HCT116 (cell line): ENCODE measurements at regions not wholly inside any gene's neighbourhood (a gene's known extent, or its start where the extent isn't known, plus 50 kb on each side); places are given as distances from the start of the nearest gene placed in this dataset.

Experiments used
- ATAC-seq: fragments of 200-7000 bp; cut with Tn5 transposase; 2 replicates; pipeline ENCODE4 v1.9.1; 2020; ENCODE audit warnings: mild to moderate bottlenecking, moderate library complexity
- BruUV-seq: library from RNA; stranded (reverse); fragments of 400-500 nt; replicated peaks from 2 replicates; lab custom pipeline; 2021; lab: Mats Ljungman, UMichigan
- CTCF ChIA-PET: fragments of 300-600 bp; sonication (Branson Sonifier 250); formaldehyde crosslinking; loops from one replicate; lab custom pipeline; 2021; ENCODE audit warnings: antibody characterized with exemption; lab: Charles Lee
- POLR2A ChIA-PET: fragments of 300-600, 350-600 bp; sonication (Branson Sonifier 250); formaldehyde crosslinking; loops from one replicate; lab custom pipeline; 2021; ENCODE audit warnings: antibody characterized with exemption; lab: Charles Lee
- RAD21 ChIA-PET, 2 experiments: fragments of 300-600 bp; sonication (Branson Sonifier 250); formaldehyde crosslinking; loops; one replicate each; lab custom pipeline; 2023; ENCODE audit warnings: low total read pairs in 2 of 2; ENCODE audit not compliant: uncharacterized antibody in 2 of 2, unreplicated experiment in 2 of 2, low non-redundant PET in 1 of 2; lab: Charles Lee
- DNase-seq: peaks from one replicate; pipeline ENCODE4 v3.0.0-alpha.2; 2010; ENCODE audit warnings: low read depth, low spot score
- H2AFZ ChIP-seq: fragments of 200-600 bp; shearing (Covaris generic), sonication (generic); 2 replicates; pipeline ENCODE4 v1.6.1; 2017; ENCODE audit warnings: low read depth, mixed run types, mixed read lengths, antibody characterized with exemption, low read length; ENCODE audit not compliant: poor library complexity, severe bottlenecking
- H3K27ac ChIP-seq: 2 replicates; pipeline ENCODE4 v1.5.1; 2012; ENCODE audit warnings: low read depth, low read length
- H3K27me3 ChIP-seq: fragments of 200-600 bp; sonication (generic); 2 replicates; pipeline ENCODE4 v1.6.1; 2016; ENCODE audit warnings: mixed run types, low read length, mixed read lengths; ENCODE audit not compliant: insufficient read depth
- H3K36me3 ChIP-seq, 2 experiments: fragments of 200-500 bp in 1 of 2; fragments of 200-600 bp in 1 of 2; sonication (Bioruptor generic) in 1 of 2; sonication (generic) in 1 of 2; 2 replicates each; pipeline versions ENCODE4 v1.5.1 to v1.6.1; 2014 to 2016; ENCODE audit warnings: low read length in 2 of 2, inconsistent platforms in 1 of 2, mixed read lengths in 1 of 2, mixed run types in 1 of 2; ENCODE audit not compliant: insufficient read depth in 2 of 2, control insufficient read depth in 1 of 2
- H3K4me1 ChIP-seq, 2 experiments: fragments of 200-600 bp in 1 of 2; sonication (generic) in 1 of 2; 2 replicates each; pipeline versions ENCODE4 v1.5.1 to v1.6.1; 2012 to 2017; ENCODE audit warnings: low read length in 2 of 2, inconsistent platforms in 1 of 2, mild to moderate bottlenecking in 1 of 2, mixed read lengths in 1 of 2, mixed run types in 1 of 2, moderate library complexity in 1 of 2; ENCODE audit not compliant: insufficient read depth in 2 of 2, control insufficient read depth in 1 of 2
- H3K4me2 ChIP-seq: fragments of 200-600 bp; sonication (generic); 2 replicates; pipeline ENCODE4 v1.6.1; 2017; ENCODE audit warnings: mixed run types, low read length, mixed read lengths
- H3K4me3 ChIP-seq, 2 experiments: fragments of 200-600 bp in 1 of 2; sonication (generic) in 1 of 2; replicated peaks in 1 of 2; 2 replicates each; pipeline ENCODE4 v1.5.1; 2011 to 2016; ENCODE audit warnings: low read length in 2 of 2, control low read depth in 1 of 2, low read depth in 1 of 2, mild to moderate bottlenecking in 1 of 2, mixed read lengths in 1 of 2, mixed run types in 1 of 2
- H3K79me2 ChIP-seq: fragments of 200-600 bp; sonication (generic); 2 replicates; pipeline ENCODE4 v1.6.1; 2017; ENCODE audit warnings: mild to moderate bottlenecking, mixed run types, low read length, moderate library complexity, mixed read lengths; ENCODE audit not compliant: insufficient read depth
- H3K9ac ChIP-seq: fragments of 200-600 bp; sonication (generic); 2 replicates; pipeline ENCODE4 v1.6.1; 2016; ENCODE audit warnings: low read length, mixed read lengths
- H3K9me2 ChIP-seq: fragments of 200-600 bp; sonication (generic), shearing (Covaris generic); 2 replicates; pipeline ENCODE4 v1.6.1; 2017; ENCODE audit warnings: mixed run types, mild to moderate bottlenecking, moderate library complexity; ENCODE audit not compliant: insufficient read depth
- H3K9me3 ChIP-seq, 2 experiments: fragments of 200-500 bp in 1 of 2; fragments of 200-600 bp in 1 of 2; sonication (Bioruptor generic) in 1 of 2; sonication (generic) in 1 of 2; 2 replicates each; pipeline ENCODE4 v1.6.1; 2014 to 2017; ENCODE audit warnings: low read length in 2 of 2, mixed read lengths in 2 of 2, inconsistent platforms in 1 of 2, low read depth in 1 of 2, mild to moderate bottlenecking in 1 of 2, mixed run types in 1 of 2, moderate library complexity in 1 of 2; ENCODE audit not compliant: control insufficient read depth in 1 of 2, insufficient read depth in 1 of 2
- H4K20me1 ChIP-seq: fragments of 200-600 bp; sonication (generic), shearing (Covaris generic); 2 replicates; pipeline ENCODE4 v1.6.1; 2017; ENCODE audit warnings: mixed run types, mild to moderate bottlenecking, moderate library complexity; ENCODE audit not compliant: insufficient read depth
- EGR1 ChIP-seq: IDR thresholded peaks from 2 replicates; pipeline ENCODE4 v1.6.1; 2012; ENCODE audit warnings: low read depth
- EZH2phosphoT487 ChIP-seq: fragments of 200-600 bp; IDR thresholded peaks from 2 replicates; pipeline ENCODE4 v1.6.1; 2018; ENCODE audit warnings: antibody characterized with exemption, borderline replicate concordance
- FOSL1 ChIP-seq: IDR thresholded peaks from 2 replicates; pipeline ENCODE4 v1.6.1; 2012; ENCODE audit warnings: low read depth
- POLR2A ChIP-seq: IDR thresholded peaks from 2 replicates; pipeline ENCODE4 v1.7.0; 2011; ENCODE audit warnings: borderline replicate concordance; ENCODE audit not compliant: insufficient read depth, insufficient read length; ENCODE audit errors: extremely low read depth
- POLR2AphosphoS5 ChIP-seq: IDR thresholded peaks from 2 replicates; pipeline ENCODE4 v1.6.1; 2011; ENCODE audit warnings: mild to moderate bottlenecking, low read depth, low read length, moderate library complexity
- RAD21 ChIP-seq: IDR thresholded peaks from 2 replicates; pipeline ENCODE4 v1.6.1; 2012; ENCODE audit warnings: low read depth, mild to moderate bottlenecking
- TCF7L2 ChIP-seq: IDR thresholded peaks from 2 replicates; pipeline ENCODE4 v1.7.0; 2011; ENCODE audit warnings: borderline replicate concordance, inconsistent platforms; ENCODE audit not compliant: insufficient read depth, insufficient read length; ENCODE audit errors: extremely low read depth
- ZNF274 ChIP-seq: fragments of 200-500 bp; sonication (Bioruptor generic); IDR thresholded peaks from 2 replicates; pipeline ENCODE4 v1.6.1; 2014; ENCODE audit warnings: mild to moderate bottlenecking, low read depth, low read length, inconsistent platforms
- intact Hi-C: fragments of 100-400 bp; cut with micrococcal nuclease; formaldehyde crosslinking; loops from 2 replicates; pipeline ENCODE4 v1.10.0; 2022
- TF ChIP-seq, protein P1 (sequence below): IDR thresholded peaks from 2 replicates; pipeline ENCODE4 v1.6.1; 2012
- TF ChIP-seq, protein P2 (sequence below): IDR thresholded peaks from 2 replicates; pipeline ENCODE4 v1.6.1; 2012
- TF ChIP-seq, protein P3 (sequence below): IDR thresholded peaks from 2 replicates; pipeline ENCODE4 v1.6.1; 2011; ENCODE audit warnings: mild to moderate bottlenecking, low read length, moderate library complexity; ENCODE audit not compliant: insufficient replicate concordance; ENCODE audit errors: extremely low read depth

DNA sequence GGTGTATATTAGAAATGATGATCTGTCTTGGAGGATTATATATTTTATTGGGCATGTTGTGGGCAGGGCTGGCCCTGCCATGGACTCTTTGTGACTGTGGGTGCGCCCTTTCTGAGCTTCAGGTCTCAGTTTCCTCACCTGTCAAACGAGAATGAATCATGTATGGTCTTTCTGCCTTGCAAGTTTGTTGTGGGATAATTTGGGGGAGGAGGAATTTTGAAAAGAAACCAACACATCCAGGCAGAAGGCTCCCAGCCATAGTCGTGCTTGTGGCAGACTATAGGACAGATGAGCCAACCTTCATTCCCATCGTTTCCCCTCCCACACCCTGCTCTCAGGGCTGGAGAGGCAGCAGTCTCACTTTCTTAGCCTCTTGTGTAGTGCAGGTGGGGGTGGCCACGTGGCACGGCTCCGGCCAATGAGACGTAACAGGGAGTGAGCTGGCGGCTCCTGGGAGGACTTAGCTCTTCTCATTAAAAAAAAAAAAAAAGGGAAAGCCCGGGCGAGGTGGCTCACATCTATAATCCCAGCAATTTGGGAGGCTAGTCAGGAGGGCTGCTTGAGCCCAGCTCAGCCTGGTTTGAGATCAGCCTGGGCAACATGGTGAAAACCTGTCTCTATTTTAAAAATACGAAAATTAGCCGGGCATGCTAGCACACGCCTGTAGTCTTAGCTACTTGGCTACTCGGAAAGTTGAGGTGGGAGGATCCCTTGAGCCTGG, 63.1 kb downstream of the RHOB start:
- peak overlapping the region; percentile 69 for H3K4me2 ChIP-seq
- peak overlapping the region; percentile 35 for H3K27ac ChIP-seq
- ChIA-PET POLR2A (interaction anchor here (0.8 to 2.6 kb wide), 9 partner anchors 12 to 68 kb away, joined by 3 to 25 read pairs (median 3); partner anchors contain the start of gene RHOB), RAD21 (interaction anchor here in 1 of 2 experiments (0.9 kb wide), 1 partner anchor 108 kb away, joined by 3 read pairs; no protein-coding TSS in a partner anchor), CTCF (interaction anchor here (0.8 to 1.8 kb wide), 2 partner anchors 86 to 108 kb away, joined by 3 to 4 read pairs; no protein-coding TSS in a partner anchor)
- no peaks in the 10 kb centered on the region for H3K27me3 ChIP-seq
- H3K9ac ChIP-seq: peak overlapping the region; percentile 50
- peak; percentile 94 for ATAC-seq
- DNase-seq: peak; percentile 62
- no peaks in the 10 kb centered on the region for H3K36me3 ChIP-seq
- BruUV-seq: no TSS peak
- H4K20me1 ChIP-seq: no peaks in the 10 kb centered on the region
- H3K4me1 ChIP-seq: peaks cover 14 to 43% of the 10 kb centered on the region in 2 experiments
- no peaks in the 10 kb centered on the region for H3K9me2 ChIP-seq
- intact Hi-C loops: no loop called here
- H2AFZ ChIP-seq: peak overlapping the region; percentile 85
- H3K79me2 ChIP-seq: no peaks in the 10 kb centered on the region
- no peaks in the 10 kb centered on the region for H3K9me3 ChIP-seq
- H3K4me3 ChIP-seq: peak overlapping the region; percentile 22 to 37
- TF ChIP-seq, protein P1, sequence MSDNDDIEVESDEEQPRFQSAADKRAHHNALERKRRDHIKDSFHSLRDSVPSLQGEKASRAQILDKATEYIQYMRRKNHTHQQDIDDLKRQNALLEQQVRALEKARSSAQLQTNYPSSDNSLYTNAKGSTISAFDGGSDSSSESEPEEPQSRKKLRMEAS: peak; percentile 72
- TF ChIP-seq, protein P2, sequence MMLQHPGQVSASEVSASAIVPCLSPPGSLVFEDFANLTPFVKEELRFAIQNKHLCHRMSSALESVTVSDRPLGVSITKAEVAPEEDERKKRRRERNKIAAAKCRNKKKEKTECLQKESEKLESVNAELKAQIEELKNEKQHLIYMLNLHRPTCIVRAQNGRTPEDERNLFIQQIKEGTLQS: no peak
- TF ChIP-seq TCF7L2: no peak
- TF ChIP-seq POLR2AphosphoS5: no peak
- TF ChIP-seq EGR1: no peak

DNA sequence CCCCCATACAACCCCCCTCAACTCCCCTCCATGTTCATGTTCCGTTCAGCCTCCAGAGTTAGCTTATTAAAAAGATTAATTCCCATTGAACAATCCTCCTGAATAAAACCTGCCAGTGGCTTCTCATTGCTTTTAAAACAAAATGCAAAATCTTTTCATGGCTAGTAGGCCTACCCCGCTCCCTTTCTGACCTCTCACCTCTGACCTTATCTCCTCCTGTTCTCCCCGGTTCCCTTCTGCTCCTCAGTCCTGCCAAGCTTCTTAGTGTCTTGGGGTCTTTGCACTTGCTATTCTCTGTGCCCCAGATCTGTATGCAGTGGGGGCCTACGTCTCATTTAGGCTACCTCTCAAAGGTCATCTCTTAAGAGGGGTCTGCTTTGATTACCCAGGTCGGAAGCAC, 64.3 kb downstream of the RHOB start:
- no peaks in the 10 kb centered on the region for H4K20me1 ChIP-seq
- ATAC-seq (no peak), DNase-seq (no peak)
- ChIA-PET RAD21 (interaction anchor here in 1 of 2 experiments (0.6 kb wide), 1 partner anchor 64 kb away, joined by 3 read pairs; the partner anchor contains the start of gene RHOB), POLR2A (interaction anchor here (1.4 to 2.6 kb wide), 3 partner anchors 61 to 64 kb away, joined by 5 to 25 read pairs (median 6); partner anchors contain the start of gene RHOB), CTCF (interaction anchor here (1.8 kb wide), 1 partner anchor 85 kb away, joined by 4 read pairs; no protein-coding TSS in a partner anchor)
- peak overlapping the region; percentile 69; the same call in 1 of the 2 replicates for H3K4me2 ChIP-seq
- H2AFZ ChIP-seq: no peak overlapping the region
- no peaks in the 10 kb centered on the region for H3K9me3 ChIP-seq
- no peaks in the 10 kb centered on the region for H3K79me2 ChIP-seq
- intact Hi-C loops: no loop called here
- H3K27ac ChIP-seq: no peak overlapping the region
- no TSS peak for BruUV-seq
- no peaks in the 10 kb centered on the region for H3K36me3 ChIP-seq
- H3K9me2 ChIP-seq: no peaks in the 10 kb centered on the region
- H3K9ac ChIP-seq: peak overlapping the region; percentile 50; the same call in 1 of the 2 replicates
- TF ChIP-seq, protein P3, sequence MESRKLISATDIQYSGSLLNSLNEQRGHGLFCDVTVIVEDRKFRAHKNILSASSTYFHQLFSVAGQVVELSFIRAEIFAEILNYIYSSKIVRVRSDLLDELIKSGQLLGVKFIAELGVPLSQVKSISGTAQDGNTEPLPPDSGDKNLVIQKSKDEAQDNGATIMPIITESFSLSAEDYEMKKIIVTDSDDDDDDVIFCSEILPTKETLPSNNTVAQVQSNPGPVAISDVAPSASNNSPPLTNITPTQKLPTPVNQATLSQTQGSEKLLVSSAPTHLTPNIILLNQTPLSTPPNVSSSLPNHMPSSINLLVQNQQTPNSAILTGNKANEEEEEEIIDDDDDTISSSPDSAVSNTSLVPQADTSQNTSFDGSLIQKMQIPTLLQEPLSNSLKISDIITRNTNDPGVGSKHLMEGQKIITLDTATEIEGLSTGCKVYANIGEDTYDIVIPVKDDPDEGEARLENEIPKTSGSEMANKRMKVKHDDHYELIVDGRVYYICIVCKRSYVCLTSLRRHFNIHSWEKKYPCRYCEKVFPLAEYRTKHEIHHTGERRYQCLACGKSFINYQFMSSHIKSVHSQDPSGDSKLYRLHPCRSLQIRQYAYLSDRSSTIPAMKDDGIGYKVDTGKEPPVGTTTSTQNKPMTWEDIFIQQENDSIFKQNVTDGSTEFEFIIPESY: no peak
- TF ChIP-seq RAD21: no peak
- TF ChIP-seq, protein P2: no peak
- TF ChIP-seq ZNF274: no peak
- no peak for TF ChIP-seq FOSL1
- TF ChIP-seq EZH2phosphoT487: no peak
- TF ChIP-seq TCF7L2: no peak
- TF ChIP-seq POLR2A: no peak
- no peaks in the 10 kb centered on the region for H3K27me3 ChIP-seq
- peaks cover 19 to 51% of the 10 kb centered on the region in 2 experiments for H3K4me1 ChIP-seq
- H3K4me3 ChIP-seq: no peak overlapping the region
